GM18517 (cell line): ENCODE measurements at regions not wholly inside any gene's neighbourhood (a gene's known extent, or its start where the extent isn't known, plus 50 kb on each side); places are given as distances from the start of the nearest gene placed in this dataset.

Experiments used
- ATAC-seq: cut with Tn5 transposase; IDR thresholded peaks from one replicate; pipeline ENCODE4 v1.9.1; 2021; ENCODE audit warnings: mild to moderate bottlenecking, moderate library complexity; ENCODE audit not compliant: unreplicated experiment

- no peak for ATAC-seq
Observed at GRCh38 chr12:58563621-58564020, 356.7 kb downstream of the LRIG3 start.

GRCh38 chr12:58564721-58565120 is 355.6 kb downstream of the LRIG3 start:
- ATAC-seq, result no peak

- no peak for ATAC-seq
Observed at GRCh38 chr12:58566599-58566998, 353.7 kb downstream of the LRIG3 start.

- ATAC-seq, result no peak
Observed at GRCh38 chr12:58567189-58567588, 353.1 kb downstream of the LRIG3 start.

- ATAC-seq, result no peak
Observed at GRCh38 chr12:58570411-58570810, 349.9 kb downstream of the LRIG3 start.

GRCh38 chr12:58575256-58575655 is 345.0 kb downstream of the LRIG3 start:
- ATAC-seq, result no peak

GRCh38 chr12:58576081-58576480 is 344.2 kb downstream of the LRIG3 start:
- no peak for ATAC-seq

GRCh38 chr12:58576916-58577315 is 343.4 kb downstream of the LRIG3 start:
- no peak for ATAC-seq

GRCh38 chr12:58580095-58580494 is 340.2 kb downstream of the LRIG3 start:
- ATAC-seq, result no peak

- ATAC-seq, result no peak
Observed at GRCh38 chr12:58583529-58583928, 336.8 kb downstream of the LRIG3 start.

GRCh38 chr12:58583940-58584339 is 336.4 kb downstream of the LRIG3 start:
- ATAC-seq, result no peak

- ATAC-seq, result no peak
Observed at GRCh38 chr12:58584880-58585279, 335.4 kb downstream of the LRIG3 start.

GRCh38 chr12:58586762-58587161 is 333.5 kb downstream of the LRIG3 start:
- ATAC-seq, result no peak

- no peak for ATAC-seq
Observed at GRCh38 chr12:58588770-58589169, 331.5 kb downstream of the LRIG3 start.

GRCh38 chr12:58592475-58593207 is 327.7 kb downstream of the LRIG3 start:
- ATAC-seq, result no peak

GRCh38 chr12:58593557-58594304 is 326.6 kb downstream of the LRIG3 start:
- ATAC-seq, result no peak

- no peak for ATAC-seq
Observed at GRCh38 chr12:58596381-58596780, 323.9 kb downstream of the LRIG3 start.

- ATAC-seq, result no peak
Observed at GRCh38 chr12:58601529-58601928, 318.8 kb downstream of the LRIG3 start.

- ATAC-seq, result no peak
Observed at GRCh38 chr12:58602179-58602578, 318.1 kb downstream of the LRIG3 start.

- no peak for ATAC-seq
Observed at GRCh38 chr12:58602736-58603135, 317.6 kb downstream of the LRIG3 start.

GRCh38 chr12:58607805-58608204 is 312.5 kb downstream of the LRIG3 start:
- no peak for ATAC-seq

GRCh38 chr12:58608711-58609110 is 311.6 kb downstream of the LRIG3 start:
- ATAC-seq, result no peak
